ENCODE measurements at regions not wholly inside any gene's neighbourhood (a gene's known extent, or its start where the extent isn't known, plus 50 kb on each side); places are given as distances from the start of the nearest gene placed in this dataset.

GRCh38 chr10:120017733-120018417 lies 125.3 kb downstream of the SEC23IP start:
- Histone ChIP-seq H3K36me3 (no peaks in the 10 kb centered on the region), H3K27me3 (peaks cover 1% of the 10 kb centered on the region), H3K27ac (no peak overlapping the region), H3K9me3 (no peaks in the 10 kb centered on the region), H3K4me3 (no peak overlapping the region), H3K4me1 (no peaks in the 10 kb centered on the region)
- TF ChIP-seq EP300 (IDR thresholded peaks at IDR 0.05), result no peak
- TF ChIP-seq POLR2A (IDR thresholded peaks at IDR 0.05), result no peak
- TF ChIP-seq POLR2AphosphoS5 (IDR thresholded peaks at IDR 0.05), result no peak
- no peak for TF ChIP-seq CTCF (IDR thresholded peaks at IDR 0.05)
- no peak for DNase-seq (ENCODE audit: low spot score in 2 of 2)
- WGBS, result 60% methylated on average over 6 of the region's 6 CpGs

GRCh38 chr10:120018695-120019094 lies 126.2 kb downstream of the SEC23IP start:
- Histone ChIP-seq H3K27ac (no peak overlapping the region), H3K27me3 (no peaks in the 10 kb centered on the region), H3K4me3 (no peak overlapping the region), H3K4me1 (no peaks in the 10 kb centered on the region), H3K36me3 (no peaks in the 10 kb centered on the region), H3K9me3 (no peaks in the 10 kb centered on the region)
- 84% methylated on average over 5 of the region's 5 CpGs for WGBS
- DNase-seq (ENCODE audit: low spot score in 2 of 2), result no peak
- no peak for TF ChIP-seq EP300 (IDR thresholded peaks at IDR 0.05)
- no peak for TF ChIP-seq CTCF (IDR thresholded peaks at IDR 0.05)

- Histone ChIP-seq H3K27ac (no peak overlapping the region), H3K27me3 (no peaks in the 10 kb centered on the region), H3K4me3 (no peak overlapping the region), H3K9me3 (no peaks in the 10 kb centered on the region), H3K4me1 (no peaks in the 10 kb centered on the region), H3K36me3 (no peaks in the 10 kb centered on the region)
- whole genome bisulfite sequencing, result 75% methylated on average over 1 of the region's 1 CpG
- no peak for DNase-seq (ENCODE audit: low spot score in 2 of 2)
- TF ChIP-seq POLR2A (IDR thresholded peaks at IDR 0.05), result no peak
- TF ChIP-seq CTCF (IDR thresholded peaks at IDR 0.05), result no peak
- no peak for TF ChIP-seq POLR2AphosphoS5 (IDR thresholded peaks at IDR 0.05)
- TF ChIP-seq EP300 (IDR thresholded peaks at IDR 0.05), result no peak
Measured at GRCh38 chr10:120019568-120019967, 127.0 kb downstream of the SEC23IP start.

- WGBS, result 69% methylated on average over 7 of the region's 7 CpGs
- H3K4me3 ChIP-seq, result no peak overlapping the region
- no peaks in the 10 kb centered on the region for H3K4me1 ChIP-seq
- TF ChIP-seq POLR2AphosphoS5 (IDR thresholded peaks at IDR 0.05) (no peak), CTCF (IDR thresholded peaks at IDR 0.05) (no peak), EP300 (IDR thresholded peaks at IDR 0.05) (no peak), POLR2A (IDR thresholded peaks at IDR 0.05) (no peak)
- no peaks in the 10 kb centered on the region for H3K9me3 ChIP-seq
- H3K27ac ChIP-seq, result no peak overlapping the region
- H3K36me3 ChIP-seq, result no peaks in the 10 kb centered on the region
- no peak for DNase-seq (ENCODE audit: low spot score in 2 of 2)
- peaks cover 3% of the 10 kb centered on the region for H3K27me3 ChIP-seq
Measured at GRCh38 chr10:120022357-120022756, 129.8 kb downstream of the SEC23IP start.

- DNase-seq (ENCODE audit: low spot score in 2 of 2), result no peak
- Histone ChIP-seq H3K36me3 (no peaks in the 10 kb centered on the region), H3K4me1 (no peaks in the 10 kb centered on the region), H3K27me3 (no peaks in the 10 kb centered on the region), H3K4me3 (no peak overlapping the region), H3K27ac (no peak overlapping the region), H3K9me3 (no peaks in the 10 kb centered on the region)
- TF ChIP-seq EP300 (IDR thresholded peaks at IDR 0.05) (no peak), CTCF (IDR thresholded peaks at IDR 0.05) (no peak), POLR2AphosphoS5 (IDR thresholded peaks at IDR 0.05) (no peak), POLR2A (IDR thresholded peaks at IDR 0.05) (no peak)
- WGBS, result 76% methylated on average over 1 of the region's 1 CpG
Measured at GRCh38 chr10:120034236-120034635, 141.7 kb downstream of the SEC23IP start.
